ENCODE measurements at regions not wholly inside any gene's neighbourhood (a gene's known extent, or its start where the extent isn't known, plus 50 kb on each side); places are given as distances from the start of the nearest gene placed in this dataset.
A peak's percentile ranks its signal among the peaks of the same experiment; 100 is the strongest.

- Histone ChIP-seq H3K27me3 (peaks cover 4% of the 10 kb centered on the region), H3K4me1 (peaks cover 0 to 14% (median 6%) of the 10 kb centered on the region in 4 donors), H3K4me3 (no peak overlapping the region), H3K9me3 (no peaks in the 10 kb centered on the region), H3K36me3 (no peaks in the 10 kb centered on the region), H3K27ac (no peak overlapping the region)
- intact Hi-C loops (cut with DNase I; ENCODE audit: low total_unique reads): no loop called here
- in situ Hi-C loops (cut with MboI; ENCODE audit: low pct_ligation_motif_present in 1 of 4, low pct_unique_long_range_greater_than_20kb in 1 of 4, low sequenced_read_pairs in 3 of 4): no loop called here
- 85 to 87% methylated on average over 2 of the region's 2 CpGs for WGBS, 2 donors (ENCODE audit: low coverage in 1 of 2)
- no peak for DNase-seq
- no peak for TF ChIP-seq CTCF (IDR thresholded peaks at IDR 0.05)
- no peak for TF ChIP-seq POLR2AphosphoS5 (IDR thresholded peaks at IDR 0.05)
- TF ChIP-seq POLR2A (IDR thresholded peaks at IDR 0.05): no peak
- no peak for TF ChIP-seq EP300 (IDR thresholded peaks at IDR 0.05; ENCODE audit: low read depth)
Measured at GRCh38 chr12:115737895-115738294, 539.6 kb downstream of the MED13L start.

GRCh38 chr12:115736360-115736759, 541.1 kb downstream of the MED13L start:
- no peak for TF ChIP-seq POLR2A (IDR thresholded peaks at IDR 0.05)
- TF ChIP-seq CTCF (IDR thresholded peaks at IDR 0.05): peak in 1 of 5 experiments; percentile 15
- TF ChIP-seq POLR2AphosphoS5 (IDR thresholded peaks at IDR 0.05): no peak
- TF ChIP-seq EP300 (IDR thresholded peaks at IDR 0.05; ENCODE audit: low read depth): no peak
- no peak overlapping the region for H3K27ac ChIP-seq
- in situ Hi-C loops (cut with MboI; ENCODE audit: low pct_ligation_motif_present in 1 of 4, low pct_unique_long_range_greater_than_20kb in 1 of 4, low sequenced_read_pairs in 3 of 4): no loop called here
- DNase-seq: no peak
- peaks cover 4% of the 10 kb centered on the region for H3K27me3 ChIP-seq
- no peaks in the 10 kb centered on the region for H3K9me3 ChIP-seq
- 76 to 78% methylated on average over 3 of the region's 3 CpGs for WGBS, 2 donors (ENCODE audit: low coverage in 1 of 2)
- H3K4me3 ChIP-seq: no peak overlapping the region
- H3K4me1 ChIP-seq: peaks cover 0 to 9% (median 5%) of the 10 kb centered on the region in 4 donors
- intact Hi-C loops (cut with DNase I; ENCODE audit: low total_unique reads): no loop called here
- H3K36me3 ChIP-seq: no peaks in the 10 kb centered on the region

- Histone ChIP-seq H3K4me1 (no peaks in the 10 kb centered on the region), H3K9me3 (no peaks in the 10 kb centered on the region), H3K27ac (no peak overlapping the region), H3K27me3 (no peaks in the 10 kb centered on the region), H3K4me3 (no peak overlapping the region), H3K36me3 (no peaks in the 10 kb centered on the region)
- in situ Hi-C loops (cut with MboI; ENCODE audit: low pct_ligation_motif_present in 1 of 4, low pct_unique_long_range_greater_than_20kb in 1 of 4, low sequenced_read_pairs in 3 of 4) (no loop called here), intact Hi-C loops (cut with DNase I; ENCODE audit: low total_unique reads) (no loop called here)
- DNase-seq: no peak
- 47 to 73% methylated on average over 4 of the region's 4 CpGs for WGBS, 2 donors (ENCODE audit: low coverage in 1 of 2)
- TF ChIP-seq EP300 (IDR thresholded peaks at IDR 0.05; ENCODE audit: low read depth) (no peak), POLR2AphosphoS5 (IDR thresholded peaks at IDR 0.05) (no peak), POLR2A (IDR thresholded peaks at IDR 0.05) (no peak), CTCF (IDR thresholded peaks at IDR 0.05) (no peak)
Measured at GRCh38 chr12:115730975-115731541, 546.4 kb downstream of the MED13L start.

- no peak for DNase-seq
- H3K27me3 ChIP-seq: no peaks in the 10 kb centered on the region
- in situ Hi-C loops (cut with MboI; ENCODE audit: low pct_ligation_motif_present in 1 of 4, low pct_unique_long_range_greater_than_20kb in 1 of 4, low sequenced_read_pairs in 3 of 4) (no loop called here), intact Hi-C loops (cut with DNase I; ENCODE audit: low total_unique reads) (no loop called here)
- H3K4me3 ChIP-seq: no peak overlapping the region
- WGBS, 2 donors (ENCODE audit: low coverage in 1 of 2): 35 to 68% methylated on average over 5 of the region's 5 CpGs
- TF ChIP-seq EP300 (IDR thresholded peaks at IDR 0.05; ENCODE audit: low read depth): no peak
- no peak for TF ChIP-seq POLR2AphosphoS5 (IDR thresholded peaks at IDR 0.05)
- no peak for TF ChIP-seq CTCF (IDR thresholded peaks at IDR 0.05)
- no peak for TF ChIP-seq POLR2A (IDR thresholded peaks at IDR 0.05)
- peaks cover 0 to 8% (median 0%) of the 10 kb centered on the region in 4 donors for H3K4me1 ChIP-seq
- no peaks in the 10 kb centered on the region for H3K9me3 ChIP-seq
- no peaks in the 10 kb centered on the region for H3K36me3 ChIP-seq
- H3K27ac ChIP-seq: no peak overlapping the region
Measured at GRCh38 chr12:115726691-115727090, 550.8 kb downstream of the MED13L start.
